ENCODE measurements at regions not wholly inside any gene's neighbourhood (a gene's known extent, or its start where the extent isn't known, plus 50 kb on each side); places are given as distances from the start of the nearest gene placed in this dataset.

GRCh38 chr2:7887441-7887840 lies 794.4 kb upstream of the ID2 start:
- TF ChIP-seq, protein P1, sequence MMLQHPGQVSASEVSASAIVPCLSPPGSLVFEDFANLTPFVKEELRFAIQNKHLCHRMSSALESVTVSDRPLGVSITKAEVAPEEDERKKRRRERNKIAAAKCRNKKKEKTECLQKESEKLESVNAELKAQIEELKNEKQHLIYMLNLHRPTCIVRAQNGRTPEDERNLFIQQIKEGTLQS (IDR thresholded peaks at IDR 0.05): no peak
- TF ChIP-seq RAD21 (IDR thresholded peaks at IDR 0.05) (no peak), GABPA (IDR thresholded peaks at IDR 0.05 in 1 of 2, conservative IDR thresholded peaks at IDR 0.05 in 1 of 2) (no peak)
- H3K36me3 ChIP-seq (ENCODE audit: control insufficient read depth in 4 of 4, insufficient read depth in 3 of 4, low read depth in 1 of 4, low read length in 3 of 4): no peaks in the 10 kb centered on the region
- H3K27me3 ChIP-seq (ENCODE audit: control insufficient read depth in 4 of 4, insufficient read depth in 4 of 4, low read length in 3 of 4): no peaks in the 10 kb centered on the region
- DNase-seq (ENCODE audit: low spot score): no peak
- no peaks in the 10 kb centered on the region for H3K9me3 ChIP-seq (ENCODE audit: control insufficient read depth in 4 of 4, low read length in 3 of 4)
- no peak overlapping the region for H3K4me3 ChIP-seq (ENCODE audit: low read depth in 1 of 3, low read length in 3 of 3)
- WGBS: 94% methylated on average over 7 of the region's 7 CpGs
- H3K9ac ChIP-seq (ENCODE audit: low read depth in 1 of 2, low read length in 2 of 2): no peak overlapping the region
- H3K27ac ChIP-seq (ENCODE audit: low read depth in 1 of 2, low read length in 2 of 2): no peak overlapping the region
- no peaks in the 10 kb centered on the region for H3K4me1 ChIP-seq (ENCODE audit: control insufficient read depth in 4 of 4, insufficient read depth in 4 of 4, low read length in 3 of 4)

- no peak overlapping the region for H3K27ac ChIP-seq (ENCODE audit: low read depth in 1 of 2, low read length in 2 of 2)
- no peaks in the 10 kb centered on the region for H3K36me3 ChIP-seq (ENCODE audit: control insufficient read depth in 4 of 4, insufficient read depth in 3 of 4, low read depth in 1 of 4, low read length in 3 of 4)
- TF ChIP-seq FOXA1 (IDR thresholded peaks at IDR 0.05) (no peak), YY1 (IDR thresholded peaks at IDR 0.05) (no peak), HNF4G (IDR thresholded peaks at IDR 0.05) (no peak), RAD21 (IDR thresholded peaks at IDR 0.05) (no peak), RXRA (IDR thresholded peaks at IDR 0.05) (no peak), EGR1 (IDR thresholded peaks at IDR 0.05; ENCODE audit: low read depth in 2 of 2) (no peak), JUND (IDR thresholded peaks at IDR 0.05) (no peak), CTCF (IDR thresholded peaks at IDR 0.05; ENCODE audit: low read depth, low read length, missing input control) (no peak), TAF1 (conservative IDR thresholded peaks at IDR 0.05) (no peak)
- TF ChIP-seq, protein P1 (IDR thresholded peaks at IDR 0.05): no peak
- no peaks in the 10 kb centered on the region for H3K9me3 ChIP-seq (ENCODE audit: control insufficient read depth in 4 of 4, low read length in 3 of 4)
- H3K9ac ChIP-seq (ENCODE audit: low read depth in 1 of 2, low read length in 2 of 2): no peak overlapping the region
- DNase-seq (ENCODE audit: low spot score): no peak
- no peaks in the 10 kb centered on the region for H3K4me1 ChIP-seq (ENCODE audit: control insufficient read depth in 4 of 4, insufficient read depth in 4 of 4, low read length in 3 of 4)
- no peak overlapping the region for H3K4me3 ChIP-seq (ENCODE audit: low read depth in 1 of 3, low read length in 3 of 3)
- no peaks in the 10 kb centered on the region for H3K27me3 ChIP-seq (ENCODE audit: control insufficient read depth in 4 of 4, insufficient read depth in 4 of 4, low read length in 3 of 4)
- WGBS: 71% methylated on average over 4 of the region's 4 CpGs
Measured at GRCh38 chr2:7888876-7889275, 793.0 kb upstream of the ID2 start.

DNA sequence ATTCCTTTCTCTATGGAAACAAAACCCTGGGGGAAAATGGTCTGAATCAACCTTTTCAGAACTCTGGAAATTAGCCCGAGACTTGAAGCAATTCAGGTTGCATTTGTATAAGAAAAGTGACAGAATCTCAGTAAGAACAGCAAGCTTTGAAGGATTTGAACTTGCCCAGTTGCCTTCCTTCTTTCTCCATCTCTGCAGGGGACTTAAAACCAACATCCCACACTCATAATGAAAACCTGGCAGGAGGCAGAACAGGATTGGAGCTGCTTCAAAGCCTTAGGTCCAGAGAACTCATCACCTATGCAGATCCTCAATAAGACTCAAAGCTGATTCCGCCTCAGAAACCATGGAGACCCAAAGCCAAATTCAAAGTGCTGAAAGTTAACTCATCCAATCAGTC lies 790.5 kb upstream of the ID2 start:
- DNase-seq (ENCODE audit: low spot score): no peak
- no peak overlapping the region for H3K9ac ChIP-seq (ENCODE audit: low read depth in 1 of 2, low read length in 2 of 2)
- H3K27ac ChIP-seq (ENCODE audit: low read depth in 1 of 2, low read length in 2 of 2): no peak overlapping the region
- no peak for TF ChIP-seq JUND (IDR thresholded peaks at IDR 0.05)
- H3K4me3 ChIP-seq (ENCODE audit: low read depth in 1 of 3, low read length in 3 of 3): no peak overlapping the region
- H3K9me3 ChIP-seq (ENCODE audit: control insufficient read depth in 4 of 4, low read length in 3 of 4): no peaks in the 10 kb centered on the region
- 86% methylated on average over 2 of the region's 2 CpGs for whole genome bisulfite sequencing
- no peaks in the 10 kb centered on the region for H3K36me3 ChIP-seq (ENCODE audit: control insufficient read depth in 4 of 4, insufficient read depth in 3 of 4, low read depth in 1 of 4, low read length in 3 of 4)
- no peaks in the 10 kb centered on the region for H3K27me3 ChIP-seq (ENCODE audit: control insufficient read depth in 4 of 4, insufficient read depth in 4 of 4, low read length in 3 of 4)
- no peaks in the 10 kb centered on the region for H3K4me1 ChIP-seq (ENCODE audit: control insufficient read depth in 4 of 4, insufficient read depth in 4 of 4, low read length in 3 of 4)

- no peak overlapping the region for H3K27ac ChIP-seq (ENCODE audit: low read depth in 1 of 2, low read length in 2 of 2)
- no peak overlapping the region for H3K4me3 ChIP-seq (ENCODE audit: low read depth in 1 of 3, low read length in 3 of 3)
- H3K36me3 ChIP-seq (ENCODE audit: control insufficient read depth in 4 of 4, insufficient read depth in 3 of 4, low read depth in 1 of 4, low read length in 3 of 4): no peaks in the 10 kb centered on the region
- H3K27me3 ChIP-seq (ENCODE audit: control insufficient read depth in 4 of 4, insufficient read depth in 4 of 4, low read length in 3 of 4): no peaks in the 10 kb centered on the region
- 86% methylated on average over 3 of the region's 3 CpGs for WGBS
- no peak for DNase-seq (ENCODE audit: low spot score)
- no peak overlapping the region for H3K9ac ChIP-seq (ENCODE audit: low read depth in 1 of 2, low read length in 2 of 2)
- no peak for TF ChIP-seq HNF4A (conservative IDR thresholded peaks at IDR 0.05)
- TF ChIP-seq TAF1 (conservative IDR thresholded peaks at IDR 0.05): no peak
- H3K4me1 ChIP-seq (ENCODE audit: control insufficient read depth in 4 of 4, insufficient read depth in 4 of 4, low read length in 3 of 4): no peaks in the 10 kb centered on the region
- H3K9me3 ChIP-seq (ENCODE audit: control insufficient read depth in 4 of 4, low read length in 3 of 4): no peaks in the 10 kb centered on the region
Measured at GRCh38 chr2:7895289-7895688, 786.6 kb upstream of the ID2 start.
